ENCODE measurements at regions not wholly inside any gene's neighbourhood (a gene's known extent, or its start where the extent isn't known, plus 50 kb on each side); places are given as distances from the start of the nearest gene placed in this dataset.

- TF ChIP-seq POLR2A (IDR thresholded peaks at IDR 0.05), result no peak
- TF ChIP-seq CTCF (IDR thresholded peaks at IDR 0.05), result no peak
Observed at GRCh38 chr21:38920631-38921398, 115.1 kb downstream of the ETS2 start.

Measured in prostate gland (tissue), 2 donors.